GM21619 (cell line): ENCODE measurements at regions not wholly inside any gene's neighbourhood (a gene's known extent, or its start where the extent isn't known, plus 50 kb on each side); places are given as distances from the start of the nearest gene placed in this dataset.

ENCODE experiments used
- ATAC-seq: cut with Tn5 transposase; IDR thresholded peaks from one replicate; pipeline ENCODE4 v1.9.1; 2021; ENCODE audit not compliant: unreplicated experiment

DNA sequence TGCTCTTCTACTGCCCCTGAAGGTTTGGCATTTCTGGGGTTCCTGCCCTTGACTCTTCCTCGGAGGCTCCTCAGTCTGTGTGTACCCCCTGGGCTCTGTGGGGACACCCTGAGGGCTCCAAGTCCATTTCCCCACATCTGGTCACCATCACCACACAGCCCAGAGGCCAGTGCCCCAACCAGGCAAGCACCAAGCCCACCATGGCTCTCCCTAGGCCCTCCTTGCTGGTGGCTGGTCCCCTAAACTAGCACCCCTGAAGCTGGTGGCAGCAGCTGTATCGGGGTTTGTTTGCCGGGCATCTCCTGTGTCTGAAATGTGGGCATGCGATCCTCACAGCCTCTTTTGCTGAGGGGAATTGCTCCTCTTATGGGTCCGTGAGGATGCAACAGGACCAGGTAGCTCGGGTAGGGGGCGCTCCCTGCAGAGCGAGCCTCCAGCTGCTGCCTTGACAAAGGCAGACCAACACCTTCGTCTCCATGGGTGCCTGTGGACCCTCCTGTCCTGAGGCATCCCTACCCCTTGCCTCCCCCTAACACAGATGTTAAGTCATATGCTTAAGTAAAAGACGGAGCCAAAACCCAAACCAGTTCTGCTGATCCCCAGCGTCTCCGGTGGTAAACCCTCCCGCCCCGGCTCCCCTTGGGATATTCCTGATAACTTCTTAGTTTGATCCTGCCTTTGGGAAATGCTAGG, 138.9 kb upstream of the IRX4 start:
- ATAC-seq, result no peak

DNA sequence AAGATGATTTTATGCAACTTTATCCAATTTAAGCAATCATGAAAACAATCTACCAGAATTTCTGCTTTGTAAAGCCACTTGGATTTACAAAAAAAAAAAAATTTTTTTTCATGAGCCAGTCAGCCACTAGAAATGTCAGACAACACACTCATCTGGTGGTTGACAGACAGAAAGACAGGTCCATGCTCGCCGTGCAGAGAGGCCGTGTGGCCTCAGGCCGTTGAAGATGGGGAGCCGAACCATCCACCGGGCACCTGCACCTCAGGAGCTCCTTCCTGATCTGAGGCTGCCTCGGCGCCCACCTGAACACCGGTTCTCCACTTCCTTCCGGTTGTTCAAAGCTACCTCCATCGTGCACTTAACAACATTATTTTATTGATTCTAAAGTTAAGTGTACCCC, 138.0 kb upstream of the IRX4 start:
- no peak for ATAC-seq

- ATAC-seq, result no peak
Observed at GRCh38 chr5:2019716-2020115, 137.0 kb upstream of the IRX4 start.

DNA sequence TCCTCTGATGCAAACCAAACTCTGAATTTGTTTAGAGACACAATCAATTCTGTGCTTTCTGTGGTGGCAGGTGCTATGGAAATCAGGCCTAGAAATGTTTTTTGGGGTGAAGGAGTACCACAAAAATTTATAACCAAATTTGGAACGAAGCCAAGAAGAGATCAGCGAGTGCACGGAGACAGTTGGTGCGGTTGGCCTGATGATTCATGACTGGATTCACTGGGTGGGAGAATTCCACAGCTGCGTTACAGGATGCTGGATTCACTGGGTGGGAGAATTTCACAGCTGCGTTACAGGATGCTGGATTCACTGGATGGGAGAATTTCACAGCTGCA, 135.6 kb upstream of the IRX4 start:
- no peak for ATAC-seq

DNA sequence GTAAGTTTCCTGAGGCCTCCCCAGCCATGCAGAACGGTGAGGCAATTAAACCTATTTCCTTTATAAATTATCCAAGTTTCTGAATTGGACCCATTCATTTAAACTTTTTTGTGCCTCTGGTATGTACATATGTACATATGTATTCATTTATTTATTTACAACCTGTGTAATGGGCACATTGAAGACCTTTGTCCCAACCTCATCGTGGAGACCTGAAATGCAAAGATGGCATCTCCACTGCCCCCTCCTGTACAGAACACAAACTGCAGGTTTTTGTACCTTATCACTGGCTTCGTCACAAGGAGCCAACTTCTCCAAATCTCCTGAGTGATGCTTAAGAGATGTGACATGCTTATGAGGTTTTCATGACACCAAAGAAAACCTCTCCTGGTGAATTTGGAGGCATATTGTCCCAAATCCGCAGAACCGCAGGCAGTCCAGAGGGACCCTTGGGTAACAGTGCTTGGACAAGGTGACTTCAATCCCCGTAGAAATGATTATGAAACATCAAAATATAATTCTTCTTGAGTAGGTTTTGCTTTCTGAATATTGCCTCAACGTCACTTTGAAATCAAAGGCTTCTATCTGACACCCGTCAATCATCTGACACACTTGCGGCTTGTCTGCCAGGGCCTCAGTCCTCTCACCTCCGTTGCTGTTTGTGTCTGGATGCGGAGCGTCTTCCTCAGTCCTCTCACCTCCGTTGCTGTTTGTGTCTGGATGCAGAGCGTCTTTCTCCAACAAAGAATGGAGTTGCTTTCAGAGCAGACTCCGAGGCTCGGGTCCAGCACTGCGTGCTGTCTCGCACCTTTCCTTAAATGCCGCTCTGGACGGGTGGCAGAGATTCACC, 135.0 kb upstream of the IRX4 start:
- ATAC-seq, result no peak

DNA sequence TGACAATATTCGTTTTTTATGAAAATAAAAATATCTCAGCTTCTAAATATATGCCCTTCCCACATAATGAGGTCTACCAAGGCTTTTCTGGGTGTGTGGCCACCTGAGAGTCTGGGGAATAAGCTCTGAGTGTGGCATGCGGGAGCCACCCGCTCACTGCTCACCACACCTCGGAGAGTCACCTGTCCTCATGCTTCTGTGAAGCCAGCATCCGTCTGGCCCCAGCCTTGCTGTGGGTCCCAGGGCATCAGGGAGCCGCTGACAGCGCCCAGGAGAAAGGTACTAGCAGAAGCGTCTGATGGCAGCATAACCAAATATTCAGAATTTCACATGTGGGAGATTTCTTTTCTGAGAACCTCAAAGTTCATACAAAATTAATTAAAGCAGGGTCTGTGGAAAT, 133.2 kb upstream of the IRX4 start:
- ATAC-seq, result no peak

DNA sequence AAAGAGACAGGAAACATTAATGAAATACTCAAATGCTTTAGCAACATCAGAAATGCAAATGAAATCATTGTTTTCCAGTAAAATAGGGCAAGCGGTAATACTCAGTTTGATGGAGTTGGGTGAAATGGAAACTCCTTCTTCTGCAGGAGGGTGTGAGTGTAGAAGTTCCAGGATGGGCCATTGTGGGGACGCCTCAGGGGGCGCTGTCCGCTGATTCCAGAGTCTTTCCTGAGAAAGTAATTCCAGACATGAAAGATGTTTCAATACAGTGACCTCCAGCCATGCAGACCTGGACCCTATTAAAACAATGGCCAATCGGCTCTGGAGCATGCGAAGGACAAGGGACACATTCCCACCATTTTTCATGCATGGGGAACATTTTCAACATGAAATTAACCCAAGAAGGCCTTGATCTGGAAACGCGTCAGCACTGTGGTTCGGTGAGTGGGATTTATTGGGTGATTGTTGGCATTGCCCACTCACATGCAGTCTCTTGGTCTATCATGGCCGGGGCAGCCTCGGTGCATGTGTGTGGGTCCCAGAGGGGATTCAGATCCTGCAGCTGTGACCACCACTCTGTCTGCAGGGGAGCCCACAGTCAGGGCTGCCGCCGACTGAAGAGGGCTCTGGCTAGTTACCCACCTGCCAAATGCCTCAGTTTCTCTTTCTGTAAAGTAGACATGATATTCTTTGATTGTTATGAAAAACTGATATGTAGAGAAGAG, 132.6 kb upstream of the IRX4 start:
- ATAC-seq, result no peak

GRCh38 chr5:2014058-2014610, 131.4 kb upstream of the IRX4 start:
- ATAC-seq, result no peak

DNA sequence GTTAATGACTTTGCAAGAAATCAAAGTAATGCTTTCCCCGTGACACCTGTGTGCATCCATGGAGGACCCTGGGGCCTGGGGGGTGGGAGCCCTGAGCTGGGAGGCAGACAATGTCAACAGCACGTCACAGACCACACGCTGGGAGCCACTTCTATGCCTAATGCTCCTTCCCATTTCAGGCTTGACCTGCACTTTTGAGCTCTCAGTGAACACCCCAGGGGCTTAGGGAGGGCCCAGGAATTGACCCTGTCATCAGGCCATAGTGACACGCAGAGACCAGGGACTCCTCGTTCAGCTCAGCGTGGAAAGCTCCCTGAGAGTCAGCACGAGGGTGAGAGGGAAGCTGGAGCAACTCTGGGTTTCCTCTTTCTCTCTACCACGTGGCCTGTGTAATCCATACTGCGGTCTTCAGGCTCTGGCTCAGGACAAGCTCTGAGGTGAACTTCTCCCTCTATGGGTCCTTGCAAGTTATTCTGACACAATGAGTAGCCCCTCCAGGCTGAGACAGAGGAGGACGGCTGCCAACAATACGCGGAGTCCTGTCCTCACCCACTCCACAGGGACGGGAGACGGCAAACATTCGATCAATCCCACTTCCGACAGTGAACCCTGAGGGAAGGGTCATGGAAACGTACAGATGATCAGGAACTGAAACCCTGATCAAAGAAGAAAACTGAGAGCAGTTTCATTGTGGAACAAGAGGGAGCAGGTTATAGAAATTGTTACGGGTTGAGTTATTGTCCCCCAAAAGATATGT, 130.8 kb upstream of the IRX4 start:
- ATAC-seq, result no peak

GRCh38 chr5:2012885-2013284, 130.2 kb upstream of the IRX4 start:
- ATAC-seq, result no peak

GRCh38 chr5:2011481-2012411, 129.0 kb upstream of the IRX4 start:
- ATAC-seq, result no peak

DNA sequence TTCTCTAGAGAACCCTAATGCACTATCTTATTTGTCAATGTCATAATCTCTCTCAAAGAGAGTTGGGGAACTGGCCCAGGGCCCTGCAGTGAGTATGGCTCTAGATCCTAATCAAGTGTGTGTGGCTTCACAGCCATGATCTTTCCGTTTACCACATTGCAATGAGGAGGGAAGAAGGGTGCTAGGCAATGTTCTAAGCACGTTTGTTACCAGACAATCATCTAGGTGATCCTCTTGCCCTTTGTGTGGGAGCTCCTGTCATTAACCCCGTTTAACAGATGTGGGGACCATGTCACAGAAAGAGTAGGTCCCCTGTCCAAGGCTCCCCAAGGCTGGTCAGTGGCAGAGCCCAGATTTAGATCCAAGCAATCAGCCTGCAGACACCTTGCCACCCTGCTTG, 128.2 kb upstream of the IRX4 start:
- no peak for ATAC-seq

DNA sequence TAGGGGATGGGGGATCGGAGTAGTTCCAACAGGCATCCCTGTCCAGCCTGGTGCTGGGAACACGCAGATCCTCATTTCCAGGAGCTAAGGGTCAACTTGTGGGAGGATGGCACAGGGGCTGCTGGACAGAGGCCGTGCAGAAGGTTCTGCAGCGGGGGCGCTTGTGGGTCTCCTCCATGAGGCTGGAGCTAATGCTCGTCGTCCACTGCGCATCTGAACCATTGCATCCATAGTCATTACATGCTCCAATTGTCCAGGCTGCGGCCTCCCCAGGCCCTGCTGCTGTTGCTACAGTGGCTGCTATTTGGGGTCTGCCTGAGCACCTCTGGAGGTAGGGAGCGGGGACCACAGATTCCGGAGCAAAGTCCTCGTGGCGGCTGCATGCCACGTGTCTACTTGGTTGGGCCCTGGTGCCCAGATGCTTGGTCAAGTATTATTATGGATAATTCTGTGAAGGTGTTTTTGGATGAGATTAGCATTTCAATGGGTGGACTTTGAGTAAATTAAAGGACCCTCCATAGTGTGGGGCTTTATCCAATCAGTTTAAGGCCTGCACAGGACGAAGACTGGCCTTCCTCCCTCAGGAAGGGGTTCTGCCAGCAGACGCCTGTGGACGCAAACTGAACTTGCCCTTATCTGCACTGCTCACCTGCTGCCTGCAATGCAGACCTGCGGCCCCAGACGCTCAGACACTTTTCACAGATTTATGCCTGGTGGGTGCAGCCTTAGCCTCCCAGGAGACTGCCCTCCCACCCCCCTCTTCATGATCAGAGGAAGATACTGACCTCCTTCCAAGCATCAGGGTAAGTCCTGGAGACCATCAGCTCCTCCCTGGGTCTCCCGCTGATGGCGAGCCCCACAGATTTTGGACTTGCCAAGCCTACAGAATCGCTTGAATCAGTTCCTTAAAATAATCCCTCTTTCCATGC, 127.5 kb upstream of the IRX4 start:
- ATAC-seq, result no peak

GRCh38 chr5:2008851-2009629, 126.3 kb upstream of the IRX4 start:
- no peak for ATAC-seq

GRCh38 chr5:2007878-2008501, 125.3 kb upstream of the IRX4 start:
- ATAC-seq, result no peak

DNA sequence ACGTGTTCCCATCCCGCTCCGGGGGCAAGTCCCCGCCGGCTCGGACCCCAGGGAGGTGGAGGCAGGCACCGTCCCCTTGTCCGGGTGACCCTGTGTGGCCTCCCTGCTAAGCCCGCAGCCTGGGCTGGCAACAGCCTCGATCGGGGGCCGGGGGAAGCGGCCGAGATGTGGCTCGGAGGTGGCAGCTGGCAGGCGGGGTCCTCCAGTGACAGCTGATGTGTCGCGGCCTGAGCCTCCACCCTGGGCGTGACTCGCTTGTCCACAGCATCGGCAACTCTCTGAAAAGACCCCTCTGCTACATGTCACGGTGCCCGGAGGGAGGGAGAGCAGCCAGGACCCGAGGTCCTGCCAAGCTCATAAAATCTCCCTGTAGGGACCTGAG, 124.8 kb upstream of the IRX4 start:
- ATAC-seq, result no peak

GRCh38 chr5:2006971-2007291, 124.2 kb upstream of the IRX4 start:
- no peak for ATAC-seq
